SH-SY5Y (cell line): ENCODE measurements at regions not wholly inside any gene's neighbourhood (a gene's known extent, or its start where the extent isn't known, plus 50 kb on each side); places are given as distances from the start of the nearest gene placed in this dataset.

Experiments
- GATA2 ChIP-seq: IDR thresholded peaks from 2 replicates; pipeline ENCODE4 v1.6.1; 2011; ENCODE audit warnings: mild to moderate bottlenecking, low read depth, low read length
- GATA3 ChIP-seq: IDR thresholded peaks from 2 replicates; pipeline ENCODE4 v1.6.1; 2011; ENCODE audit warnings: low read depth, mild to moderate bottlenecking, low read length, moderate library complexity

- TF ChIP-seq GATA2 (no peak), GATA3 (no peak)
Measured at GRCh38 chr6:113570641-113571040, 286.5 kb upstream of the MARCKS start.
